Right lobe of liver (tissue), 6 donors: ENCODE measurements at regions not wholly inside any gene's neighbourhood (a gene's known extent, or its start where the extent isn't known, plus 50 kb on each side); places are given as distances from the start of the nearest gene placed in this dataset.

Source experiments
- ATAC-seq, 4 donors: fragments of 200-7000 bp; cut with Tn5 transposase; one replicate each; pipeline ENCODE4 v1.9.1; 2020; ENCODE audit warnings: mild to moderate bottlenecking in 4 of 4, moderate library complexity in 4 of 4
- DNase-seq, 3 donors: peaks; one replicate each; pipeline ENCODE4 v3.0.0-alpha.2; 2020
- H3K27ac ChIP-seq, 3 donors: fragments of 200-600 bp; one replicate each; pipeline ENCODE4 v1.8.0; 2022
- H3K27me3 ChIP-seq, 2 donors: fragments of 200-600 bp; one replicate each; pipeline ENCODE4 v1.8.0; 2022
- H3K36me3 ChIP-seq, 4 donors: fragments of 200-600 bp; sonication (generic) in 1 of 4; one replicate each; pipeline versions ENCODE4 v1.5.1 to v1.8.0; 2017 to 2022; ENCODE audit warnings: control low read depth in 1 of 4
- H3K4me1 ChIP-seq, 4 donors: fragments of 200-600 bp; sonication (generic) in 1 of 4; one replicate each; pipeline versions ENCODE4 v1.5.1 to v1.8.0; 2017 to 2022; ENCODE audit warnings: control low read depth in 1 of 4
- H3K4me3 ChIP-seq, 3 donors: fragments of 200-600 bp; one replicate each; pipeline ENCODE4 v1.8.0; 2022
- H3K9me3 ChIP-seq, 4 donors: fragments of 200-600 bp; sonication (generic) in 1 of 4; one replicate each; pipeline versions ENCODE4 v1.5.1 to v1.8.0; 2017 to 2022; ENCODE audit warnings: control low read depth in 1 of 4
- POLR2A ChIP-seq: fragments of 450-650 bp; IDR thresholded peaks from one replicate; pipeline ENCODE4 v1.6.1; 2017; ENCODE audit warnings: antibody characterized with exemption, mild to moderate bottlenecking
- WGBS: methylation state at CpG from one replicate; pipeline ENCODE4 v1.1.6; 2018; ENCODE audit warnings: low coverage, low lambda C conversion rate; ENCODE audit not compliant: insufficient coverage; ENCODE audit errors: missing lambda C conversion rate; 5-methylcytosine and 5-hydroxymethylcytosine counted together
- intact Hi-C, 2 donors: fragments of 100-400 bp; cut with DNase I; formaldehyde crosslinking; loops; one replicate each; pipeline versions ENCODE4 v1.11.2 to v1.14.1; 2022
- TF ChIP-seq, protein P1 (sequence below), 4 donors: fragments of 200-600 bp in 3 of 4; fragments of 450-650 bp in 1 of 4; IDR thresholded peaks; one replicate each; pipeline versions ENCODE4 v1.5.1 to v1.8.0; 2016 to 2022; ENCODE audit warnings: antibody characterized with exemption in 4 of 4, mild to moderate bottlenecking in 2 of 4
- donor health status: DM: no; HTN: yes; CAD: no.
- donor health status: DM: no; HTN: no; CAD: no.
- donor health status: DM: no; HTN: no; CAD: no.
- donor health status: DM: no; HTN: yes; CAD: no.
- donor health status: DM: no; HTN: yes; CAD: no.

DNA sequence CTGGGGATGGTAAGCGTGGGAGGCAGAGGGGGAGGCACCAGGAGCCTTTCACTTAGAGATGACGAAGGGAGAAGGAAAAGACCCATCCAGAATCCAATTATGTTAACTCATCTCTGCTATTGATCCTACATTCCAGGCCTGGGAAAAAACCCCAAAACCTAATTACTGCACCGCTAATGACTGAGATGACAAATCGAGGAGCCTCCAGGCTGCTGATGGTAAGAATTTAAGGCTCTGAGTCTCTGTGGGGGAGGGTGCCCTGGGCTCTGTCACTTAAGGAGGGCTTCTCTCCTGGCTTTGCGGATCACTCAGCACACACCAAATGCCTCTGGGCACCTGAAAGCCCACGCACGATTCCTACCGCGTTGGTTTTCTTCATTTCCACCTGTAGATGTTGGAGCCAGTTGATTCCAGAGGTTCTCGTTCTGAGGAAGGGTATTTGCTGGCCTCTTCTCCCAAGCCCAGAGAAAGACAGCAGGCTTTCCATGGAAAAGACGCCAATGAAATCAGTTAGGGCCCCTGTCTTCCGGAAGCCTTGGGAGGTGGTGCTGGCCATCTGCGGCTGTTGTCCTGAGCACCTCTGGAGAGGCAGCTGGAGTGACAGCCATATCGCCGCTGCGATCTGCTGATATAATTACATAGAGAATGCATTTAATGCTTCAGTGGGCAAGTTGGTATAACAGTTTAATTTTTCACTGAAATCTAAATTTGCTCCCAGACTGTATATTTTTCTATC lies 751.2 kb downstream of the BRD1 start:
- intact Hi-C loops, result no loop called here
- 55% methylated on average over 12 of the region's 16 CpGs for WGBS

DNA sequence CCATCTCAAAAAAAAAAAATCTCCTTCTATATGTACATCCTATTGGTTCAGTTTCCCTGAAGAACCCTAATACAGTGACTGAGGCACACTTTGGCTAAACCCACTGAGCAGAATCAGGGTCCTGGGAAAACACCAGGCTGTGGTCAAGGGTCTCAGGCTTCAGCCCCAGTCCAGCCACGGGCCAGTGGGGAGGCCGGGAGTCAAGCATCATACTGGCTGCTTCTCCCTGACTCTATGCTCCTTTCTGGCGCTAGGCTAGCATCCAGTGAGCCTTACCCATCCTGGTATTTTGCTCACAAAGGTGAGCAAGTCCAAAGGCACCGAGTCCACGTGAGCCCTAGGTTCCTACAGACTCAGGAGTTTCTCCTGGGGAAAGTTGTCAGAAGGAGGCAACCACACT lies 752.5 kb downstream of the BRD1 start:
- H3K4me3 ChIP-seq, result no peak overlapping the region
- DNase-seq, result no peak
- H3K36me3 ChIP-seq, result no peaks in the 10 kb centered on the region
- no peaks in the 10 kb centered on the region for H3K9me3 ChIP-seq
- H3K4me1 ChIP-seq, result no peaks in the 10 kb centered on the region
- no peak for TF ChIP-seq POLR2A
- TF ChIP-seq, protein P1, sequence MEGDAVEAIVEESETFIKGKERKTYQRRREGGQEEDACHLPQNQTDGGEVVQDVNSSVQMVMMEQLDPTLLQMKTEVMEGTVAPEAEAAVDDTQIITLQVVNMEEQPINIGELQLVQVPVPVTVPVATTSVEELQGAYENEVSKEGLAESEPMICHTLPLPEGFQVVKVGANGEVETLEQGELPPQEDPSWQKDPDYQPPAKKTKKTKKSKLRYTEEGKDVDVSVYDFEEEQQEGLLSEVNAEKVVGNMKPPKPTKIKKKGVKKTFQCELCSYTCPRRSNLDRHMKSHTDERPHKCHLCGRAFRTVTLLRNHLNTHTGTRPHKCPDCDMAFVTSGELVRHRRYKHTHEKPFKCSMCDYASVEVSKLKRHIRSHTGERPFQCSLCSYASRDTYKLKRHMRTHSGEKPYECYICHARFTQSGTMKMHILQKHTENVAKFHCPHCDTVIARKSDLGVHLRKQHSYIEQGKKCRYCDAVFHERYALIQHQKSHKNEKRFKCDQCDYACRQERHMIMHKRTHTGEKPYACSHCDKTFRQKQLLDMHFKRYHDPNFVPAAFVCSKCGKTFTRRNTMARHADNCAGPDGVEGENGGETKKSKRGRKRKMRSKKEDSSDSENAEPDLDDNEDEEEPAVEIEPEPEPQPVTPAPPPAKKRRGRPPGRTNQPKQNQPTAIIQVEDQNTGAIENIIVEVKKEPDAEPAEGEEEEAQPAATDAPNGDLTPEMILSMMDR (IDR thresholded peaks at IDR 0.05), result no peak
- intact Hi-C loops, result no loop called here
- no CpG with 5 or more reads among the region's 5 CpGs for WGBS
- H3K27ac ChIP-seq, result no peak overlapping the region
- ATAC-seq, result no peak
- no peaks in the 10 kb centered on the region for H3K27me3 ChIP-seq

More for the DNA sequence above, 751.2 kb downstream of the BRD1 start:
- Histone ChIP-seq H3K36me3 (no peaks in the 10 kb centered on the region), H3K4me1 (no peaks in the 10 kb centered on the region), H3K27me3 (no peaks in the 10 kb centered on the region), H3K9me3 (no peaks in the 10 kb centered on the region), H3K4me3 (no peak overlapping the region), H3K27ac (no peak overlapping the region)
- TF ChIP-seq, protein P1 (IDR thresholded peaks at IDR 0.05), result no peak
- TF ChIP-seq POLR2A, result no peak
- no peak for ATAC-seq
- no peak for DNase-seq

DNA sequence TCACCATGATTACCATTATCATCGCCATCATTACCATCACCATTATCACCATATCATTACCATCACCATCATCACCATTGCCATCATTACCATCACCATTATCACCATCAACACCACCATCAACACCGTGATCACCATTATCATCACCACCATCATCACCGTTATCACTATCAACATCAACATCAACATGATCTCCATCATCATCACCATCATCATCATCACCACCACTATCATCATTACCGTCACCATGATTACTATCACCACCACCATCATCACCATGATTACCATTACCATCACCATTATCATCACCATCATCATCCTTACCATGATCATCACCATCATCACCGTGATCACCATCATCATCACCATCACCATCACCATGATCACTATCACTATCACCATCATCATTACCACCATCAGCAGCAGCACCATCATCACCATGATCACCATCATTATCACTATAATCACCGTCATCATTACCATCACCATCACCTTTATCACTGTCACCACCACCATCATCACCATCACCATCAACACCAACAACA lies 753.7 kb downstream of the BRD1 start:
- H3K27ac ChIP-seq, result no peak overlapping the region
- no peaks in the 10 kb centered on the region for H3K9me3 ChIP-seq
- no peaks in the 10 kb centered on the region for H3K27me3 ChIP-seq
- DNase-seq, result no peak
- no peaks in the 10 kb centered on the region for H3K36me3 ChIP-seq
- TF ChIP-seq, protein P1 (IDR thresholded peaks at IDR 0.05), result no peak
- no peak for TF ChIP-seq POLR2A
- H3K4me1 ChIP-seq, result no peaks in the 10 kb centered on the region
- H3K4me3 ChIP-seq, result no peak overlapping the region
- no peak for ATAC-seq
- 85% methylated on average over 6 of the region's 6 CpGs for WGBS
- intact Hi-C loops, result no loop called here

DNA sequence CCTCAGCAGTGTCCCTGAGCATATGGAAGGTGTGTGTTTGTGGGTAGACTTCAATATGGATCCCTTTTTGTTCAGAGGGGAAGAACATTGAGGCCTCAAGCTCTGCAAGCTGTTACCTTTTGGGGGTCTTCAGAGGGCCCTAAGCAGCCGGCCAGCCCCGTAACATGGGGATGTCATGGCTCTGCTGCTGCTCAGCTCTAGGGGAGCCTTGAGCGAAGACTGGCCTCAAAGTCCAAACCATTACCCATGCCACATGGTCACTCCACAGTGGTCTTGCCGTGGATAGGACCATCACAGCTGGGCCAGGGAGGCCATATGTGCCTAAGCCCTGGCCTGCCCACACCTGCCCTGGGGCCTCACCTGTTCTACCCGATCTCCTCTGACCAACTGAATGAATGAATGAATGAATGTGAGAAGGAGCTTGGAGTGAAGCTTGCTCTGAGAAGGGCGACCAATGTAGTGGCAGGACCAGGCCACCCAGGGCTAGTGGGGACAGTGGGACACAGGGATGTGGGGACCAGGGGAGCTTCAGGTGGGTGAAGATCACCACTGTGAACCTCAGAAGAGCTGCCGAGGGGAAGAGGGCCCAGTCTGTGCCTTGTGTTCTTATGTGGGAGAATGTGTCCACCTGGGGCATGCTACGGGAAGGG lies 754.6 kb downstream of the BRD1 start:
- H3K9me3 ChIP-seq, result no peaks in the 10 kb centered on the region
- no peaks in the 10 kb centered on the region for H3K4me1 ChIP-seq
- intact Hi-C loops, result no loop called here
- no peak for DNase-seq
- H3K36me3 ChIP-seq, result no peaks in the 10 kb centered on the region
- H3K27ac ChIP-seq, result no peak overlapping the region
- no peak overlapping the region for H3K4me3 ChIP-seq
- no peak for ATAC-seq
- no peaks in the 10 kb centered on the region for H3K27me3 ChIP-seq
- WGBS, result 74% methylated on average over 4 of the region's 8 CpGs
- TF ChIP-seq, protein P1 (IDR thresholded peaks at IDR 0.05), result no peak
- no peak for TF ChIP-seq POLR2A
